SK-N-SH treated with all-trans-retinoic acid at 6 μM for 48 hours (cell line): ENCODE measurements at regions not wholly inside any gene's neighbourhood (a gene's known extent, or its start where the extent isn't known, plus 50 kb on each side); places are given as distances from the start of the nearest gene placed in this dataset.

ENCODE experiments used
- ARNTL ChIP-seq: fragments of 450-650 bp; formaldehyde crosslinking; IDR thresholded peaks from 2 replicates; pipeline ENCODE4 v1.5.0; 2020; ENCODE audit warnings: low read depth, mild to moderate bottlenecking, moderate library complexity, borderline replicate concordance
- CREB5 ChIP-seq: fragments of 250-450 bp; sonication (Bioruptor Pico); IDR thresholded peaks from 2 replicates; pipeline ENCODE4 v1.5.1; 2020; ENCODE audit warnings: low read depth, mild to moderate bottlenecking, moderate library complexity
- CSRNP3 ChIP-seq: fragments of 250-450 bp; sonication (Bioruptor Pico); IDR thresholded peaks from 2 replicates; pipeline ENCODE4 v1.5.1; 2021; ENCODE audit warnings: mild to moderate bottlenecking, moderate library complexity
- GLIS3 ChIP-seq: fragments of 250-450 bp; sonication (Bioruptor Pico); IDR thresholded peaks from 2 replicates; pipeline ENCODE4 v1.5.0; 2020; ENCODE audit warnings: mild to moderate bottlenecking, moderate library complexity
- ISL1 ChIP-seq: fragments of 250-450 bp; sonication (Bioruptor Pico); IDR thresholded peaks from 2 replicates; pipeline ENCODE4 v2.1.2; 2022; ENCODE audit warnings: mild to moderate bottlenecking, moderate library complexity
- PPARA ChIP-seq: fragments of 250-450 bp; sonication (Bioruptor Pico); IDR thresholded peaks from 2 replicates; pipeline ENCODE4 v1.5.0; 2020; ENCODE audit warnings: mild to moderate bottlenecking, borderline replicate concordance
- RARB ChIP-seq: fragments of 250-450 bp; sonication (Bioruptor Pico); IDR thresholded peaks from 2 replicates; pipeline ENCODE4 v1.8.0; 2021; ENCODE audit warnings: mild to moderate bottlenecking, moderate library complexity
- TCF4 ChIP-seq: fragments of 250-450 bp; sonication (Bioruptor Pico); IDR thresholded peaks from 2 replicates; pipeline ENCODE4 v1.8.0; 2021; ENCODE audit warnings: mild to moderate bottlenecking, moderate library complexity, borderline replicate concordance
- ZFP3 ChIP-seq: fragments of 250-450 bp; sonication (Bioruptor Pico); IDR thresholded peaks from 2 replicates; pipeline ENCODE4 v1.5.0; 2020; ENCODE audit warnings: mild to moderate bottlenecking, moderate library complexity
- ZFP30 ChIP-seq: fragments of 450-650 bp; formaldehyde crosslinking; IDR thresholded peaks from 2 replicates; pipeline ENCODE4 v1.5.0; 2022; ENCODE audit warnings: mild to moderate bottlenecking, moderate library complexity
- ZNF565 ChIP-seq: fragments of 450-650 bp; formaldehyde crosslinking; conservative IDR thresholded peaks from 2 replicates; pipeline ENCODE4 v1.5.0; 2020; ENCODE audit warnings: low read depth, mild to moderate bottlenecking, moderate library complexity
- ZNF8 ChIP-seq: fragments of 450-650 bp; formaldehyde crosslinking; IDR thresholded peaks from 2 replicates; pipeline ENCODE4 v1.5.0; 2020; ENCODE audit warnings: mild to moderate bottlenecking, moderate library complexity

- TF ChIP-seq ARNTL (no peak), CREB5 (CRISPR knock-in tag) (no peak), CSRNP3 (CRISPR knock-in tag) (no peak), ZFP30 (CRISPR knock-in tag) (no peak), TCF4 (CRISPR knock-in tag) (no peak), ISL1 (no peak), PPARA (no peak), ZFP3 (CRISPR knock-in tag) (no peak), ZNF565 (CRISPR knock-in tag) (no peak), RARB (CRISPR knock-in tag) (no peak), ZNF8 (CRISPR knock-in tag) (no peak), GLIS3 (CRISPR knock-in tag) (no peak)
Measured at GRCh38 chr13:106184790-106185189, 350.7 kb downstream of the EFNB2 start.
